MM.1S (cell line): ENCODE measurements at regions not wholly inside any gene's neighbourhood (a gene's known extent, or its start where the extent isn't known, plus 50 kb on each side); places are given as distances from the start of the nearest gene placed in this dataset.

Experiments used
- DNase-seq: peaks from one replicate; pipeline ENCODE4 v3.0.0-alpha.2; 2015
- H2AFZ ChIP-seq: fragments of 300-600 bp; sonication (generic); 2 replicates; pipeline ENCODE4 v1.6.0; 2016; ENCODE audit warnings: antibody characterized with exemption, low read length
- H3F3A ChIP-seq: fragments of 300-600 bp; sonication (generic); 2 replicates; pipeline ENCODE4 v1.6.1; 2016; ENCODE audit warnings: mild to moderate bottlenecking, antibody characterized with exemption, low read length, moderate library complexity, mixed read lengths; ENCODE audit not compliant: insufficient read depth
- H3K27ac ChIP-seq: fragments of 300-600 bp; sonication (generic); 2 replicates; pipeline ENCODE4 v1.5.1; 2016; ENCODE audit warnings: mild to moderate bottlenecking, low read length
- H3K27me3 ChIP-seq: fragments of 300-600 bp; sonication (generic); replicated peaks from 2 replicates; pipeline ENCODE4 v1.6.0; 2016; ENCODE audit warnings: low read length; ENCODE audit not compliant: insufficient read depth
- H3K36me3 ChIP-seq: fragments of 300-600 bp; sonication (generic); replicated peaks from 2 replicates; pipeline ENCODE4 v1.6.1; 2016; ENCODE audit warnings: mild to moderate bottlenecking, low read length, mixed read lengths; ENCODE audit not compliant: insufficient read depth
- H3K4me1 ChIP-seq: fragments of 300-600 bp; sonication (generic); 2 replicates; pipeline ENCODE4 v1.6.1; 2016; ENCODE audit warnings: low read length, mixed read lengths
- H3K4me2 ChIP-seq: fragments of 300-600 bp; sonication (generic); 2 replicates; pipeline ENCODE4 v1.6.0; 2016; ENCODE audit warnings: low read depth, low read length
- H3K4me3 ChIP-seq: fragments of 300-600 bp; sonication (generic); 2 replicates; pipeline ENCODE4 v1.5.1; 2016; ENCODE audit warnings: low read length, mixed read lengths
- H3K79me2 ChIP-seq: fragments of 300-600 bp; sonication (generic); 2 replicates; pipeline ENCODE4 v1.6.1; 2016; ENCODE audit warnings: mixed run types, low read length, mixed read lengths
- H3K9ac ChIP-seq: fragments of 300-600 bp; sonication (generic); 2 replicates; pipeline ENCODE4 v1.6.1; 2016; ENCODE audit warnings: low read length, mixed read lengths
- H3K9me2 ChIP-seq: fragments of 300-600 bp; sonication (generic); replicated peaks from 2 replicates; pipeline ENCODE4 v1.6.1; 2016; ENCODE audit warnings: mild to moderate bottlenecking, low read length, mixed read lengths; ENCODE audit not compliant: insufficient read depth
- H3K9me3 ChIP-seq: fragments of 300-600 bp; sonication (generic); replicated peaks from 2 replicates; pipeline ENCODE4 v1.6.1; 2016; ENCODE audit warnings: mild to moderate bottlenecking, low read length, mixed read lengths; ENCODE audit not compliant: insufficient read depth
- H4K20me1 ChIP-seq: fragments of 300-600 bp; sonication (generic); 2 replicates; pipeline ENCODE4 v1.6.1; 2016; ENCODE audit warnings: mild to moderate bottlenecking, low read length, moderate library complexity, mixed read lengths; ENCODE audit not compliant: insufficient read depth
- CTCF ChIP-seq: fragments of 300-600 bp; sonication (generic); IDR thresholded peaks from 2 replicates; pipeline ENCODE4 v1.5.1; 2016; ENCODE audit warnings: antibody characterized with exemption, low read length, mixed read lengths
- EZH2 ChIP-seq: fragments of 300-600 bp; sonication (generic); optimal IDR thresholded peaks from 2 replicates; pipeline ENCODE3; 2017; ENCODE audit warnings: low read depth, mild to moderate bottlenecking, antibody characterized with exemption, low read length, mixed read lengths
- EZH2phosphoT487 ChIP-seq: fragments of 300-600 bp; sonication (generic); IDR thresholded peaks from 2 replicates; pipeline ENCODE4 v1.6.1; 2018; ENCODE audit warnings: antibody characterized with exemption, low read length

GRCh38 chr12:87119713-87120112 is 863.5 kb upstream of the MGAT4C start:
- no peak overlapping the region for H3K4me2 ChIP-seq
- H3K36me3 ChIP-seq, result no peaks in the 10 kb centered on the region
- no peaks in the 10 kb centered on the region for H3K79me2 ChIP-seq
- H3K4me3 ChIP-seq, result no peak overlapping the region
- no peaks in the 10 kb centered on the region for H3K4me1 ChIP-seq
- H3K27ac ChIP-seq, result no peak overlapping the region
- H3K9ac ChIP-seq, result no peak overlapping the region
- H3F3A ChIP-seq, result no peaks in the 10 kb centered on the region
- DNase-seq, result no peak
- H3K9me3 ChIP-seq, result no peaks in the 10 kb centered on the region
- no peak overlapping the region for H2AFZ ChIP-seq
- no peaks in the 10 kb centered on the region for H4K20me1 ChIP-seq
- no peaks in the 10 kb centered on the region for H3K9me2 ChIP-seq
- H3K27me3 ChIP-seq, result no peaks in the 10 kb centered on the region
- TF ChIP-seq EZH2phosphoT487 (no peak), EZH2 (no peak), CTCF (no peak)

GRCh38 chr12:87117526-87117925 is 861.3 kb upstream of the MGAT4C start:
- no peak overlapping the region for H3K4me2 ChIP-seq
- no peak overlapping the region for H2AFZ ChIP-seq
- H3K27me3 ChIP-seq, result no peaks in the 10 kb centered on the region
- H3K4me3 ChIP-seq, result no peak overlapping the region
- H3K79me2 ChIP-seq, result no peaks in the 10 kb centered on the region
- TF ChIP-seq CTCF, result no peak
- TF ChIP-seq EZH2, result no peak
- no peak for TF ChIP-seq EZH2phosphoT487
- H3K36me3 ChIP-seq, result no peaks in the 10 kb centered on the region
- no peak overlapping the region for H3K27ac ChIP-seq
- DNase-seq, result no peak
- H4K20me1 ChIP-seq, result no peaks in the 10 kb centered on the region
- H3K4me1 ChIP-seq, result no peaks in the 10 kb centered on the region
- H3K9ac ChIP-seq, result no peak overlapping the region
- H3K9me2 ChIP-seq, result no peaks in the 10 kb centered on the region
- H3K9me3 ChIP-seq, result no peaks in the 10 kb centered on the region
- H3F3A ChIP-seq, result no peaks in the 10 kb centered on the region

GRCh38 chr12:87116780-87117179 is 860.6 kb upstream of the MGAT4C start:
- Histone ChIP-seq H3K4me1 (no peaks in the 10 kb centered on the region), H3K9me2 (no peaks in the 10 kb centered on the region)

More at GRCh38 chr12:87116780-87117179, 860.6 kb upstream of the MGAT4C start:
- no peaks in the 10 kb centered on the region for H3K27me3 ChIP-seq
- no peaks in the 10 kb centered on the region for H4K20me1 ChIP-seq
- no peak overlapping the region for H3K9ac ChIP-seq
- H3K4me3 ChIP-seq, result no peak overlapping the region
- H3K27ac ChIP-seq, result no peak overlapping the region
- H3F3A ChIP-seq, result no peaks in the 10 kb centered on the region
- H3K36me3 ChIP-seq, result no peaks in the 10 kb centered on the region
- H3K79me2 ChIP-seq, result no peaks in the 10 kb centered on the region
- no peak for DNase-seq
- H3K4me2 ChIP-seq, result no peak overlapping the region
- no peaks in the 10 kb centered on the region for H3K9me3 ChIP-seq
- H2AFZ ChIP-seq, result no peak overlapping the region
- TF ChIP-seq CTCF (no peak), EZH2phosphoT487 (no peak), EZH2 (no peak)
